ENCODE measurements at regions not wholly inside any gene's neighbourhood (a gene's known extent, or its start where the extent isn't known, plus 50 kb on each side); places are given as distances from the start of the nearest gene placed in this dataset.
A peak's percentile ranks its signal among the peaks of the same experiment; 100 is the strongest.

- no CpG with 5 or more reads among the region's 2 CpGs for WGBS (ENCODE audit: extremely low coverage, insufficient coverage, low lambda C conversion rate)
- no peaks in the 10 kb centered on the region for H3K4me1 ChIP-seq (ENCODE audit: control insufficient read depth, low read depth, low read length)
- no peak overlapping the region for H2BK5ac ChIP-seq (ENCODE audit: low read length)
- H3K4me3 ChIP-seq (ENCODE audit: low read length), result no peak overlapping the region
- H3K56ac ChIP-seq (ENCODE audit: low read length), result no peak overlapping the region
- no peak overlapping the region for H3K23ac ChIP-seq (ENCODE audit: low read length)
- DNase-seq, result no peak
- H4K8ac ChIP-seq (ENCODE audit: low read depth, low read length), result no peak overlapping the region
- no peak overlapping the region for H4K5ac ChIP-seq (ENCODE audit: low read length)
- no peak overlapping the region for H3K27ac ChIP-seq (ENCODE audit: low read depth, low read length)
- no peak overlapping the region for H2AK5ac ChIP-seq (ENCODE audit: low read length)
- no peaks in the 10 kb centered on the region for H3K79me1 ChIP-seq (ENCODE audit: low read length)
- no peak overlapping the region for H3K9ac ChIP-seq (ENCODE audit: low read length)
- H3K4ac ChIP-seq (ENCODE audit: low read depth, low read length), result no peak overlapping the region
- no peak overlapping the region for H2BK15ac ChIP-seq (replicated peaks; ENCODE audit: low read depth)
- no peaks in the 10 kb centered on the region for H3K27me3 ChIP-seq (ENCODE audit: insufficient read depth, low read length, poor library complexity)
- no peaks in the 10 kb centered on the region for H3K36me3 ChIP-seq (ENCODE audit: control insufficient read depth, insufficient read depth, low read length)
- H3K79me2 ChIP-seq (ENCODE audit: control insufficient read depth, insufficient read depth, low read length), result no peaks in the 10 kb centered on the region
- no peak overlapping the region for H2BK120ac ChIP-seq (ENCODE audit: low read depth, low read length)
- no peak overlapping the region for H3K4me2 ChIP-seq (ENCODE audit: low read length)
- no peak overlapping the region for H3K18ac ChIP-seq (ENCODE audit: low read length)
Observed at GRCh38 chr3:30273304-30274072, 332.9 kb upstream of the TGFBR2 start.

- no peaks in the 10 kb centered on the region for H3K36me3 ChIP-seq (ENCODE audit: control insufficient read depth, insufficient read depth, low read length)
- H3K4me1 ChIP-seq (ENCODE audit: control insufficient read depth, low read depth, low read length), result no peaks in the 10 kb centered on the region
- H4K8ac ChIP-seq (ENCODE audit: low read depth, low read length), result no peak overlapping the region
- H3K79me2 ChIP-seq (ENCODE audit: control insufficient read depth, insufficient read depth, low read length), result no peaks in the 10 kb centered on the region
- no peak overlapping the region for H3K9ac ChIP-seq (ENCODE audit: low read length)
- H3K4me2 ChIP-seq (ENCODE audit: low read length), result no peak overlapping the region
- H2AK5ac ChIP-seq (ENCODE audit: low read length), result no peak overlapping the region
- H3K4ac ChIP-seq (ENCODE audit: low read depth, low read length), result no peak overlapping the region
- no peaks in the 10 kb centered on the region for H3K27me3 ChIP-seq (ENCODE audit: insufficient read depth, low read length, poor library complexity)
- H4K5ac ChIP-seq (ENCODE audit: low read length), result no peak overlapping the region
- no peak overlapping the region for H3K56ac ChIP-seq (ENCODE audit: low read length)
- H3K4me3 ChIP-seq (ENCODE audit: low read length), result no peak overlapping the region
- H3K79me1 ChIP-seq (ENCODE audit: low read length), result no peaks in the 10 kb centered on the region
- no peak for DNase-seq
- no peak overlapping the region for H2BK15ac ChIP-seq (replicated peaks; ENCODE audit: low read depth)
- H2BK120ac ChIP-seq (ENCODE audit: low read depth, low read length), result no peak overlapping the region
- no peak overlapping the region for H3K23ac ChIP-seq (ENCODE audit: low read length)
- H2BK5ac ChIP-seq (ENCODE audit: low read length), result no peak overlapping the region
- no peak overlapping the region for H3K18ac ChIP-seq (ENCODE audit: low read length)
- no peak overlapping the region for H3K27ac ChIP-seq (ENCODE audit: low read depth, low read length)
Observed at GRCh38 chr3:30277494-30277893, 328.9 kb upstream of the TGFBR2 start.

- WGBS (ENCODE audit: extremely low coverage, insufficient coverage, low lambda C conversion rate), result no CpG with 5 or more reads among the region's 1 CpG
- H3K27ac ChIP-seq (ENCODE audit: low read depth, low read length), result no peak overlapping the region
Observed at GRCh38 chr3:30281526-30281925, 324.9 kb upstream of the TGFBR2 start.

GRCh38 chr3:30282154-30282696 is 324.2 kb upstream of the TGFBR2 start:
- no peaks in the 10 kb centered on the region for H3K27me3 ChIP-seq (ENCODE audit: insufficient read depth, low read length, poor library complexity)

More at GRCh38 chr3:30281526-30281925, 324.9 kb upstream of the TGFBR2 start:
- H2BK5ac ChIP-seq (ENCODE audit: low read length), result no peak overlapping the region
- no peak overlapping the region for H3K4me2 ChIP-seq (ENCODE audit: low read length)
- no peaks in the 10 kb centered on the region for H3K27me3 ChIP-seq (ENCODE audit: insufficient read depth, low read length, poor library complexity)
- peak overlapping the region; percentile 70 for H3K4ac ChIP-seq (ENCODE audit: low read depth, low read length)
- no peak for DNase-seq
- no peaks in the 10 kb centered on the region for H3K36me3 ChIP-seq (ENCODE audit: control insufficient read depth, insufficient read depth, low read length)
- no peaks in the 10 kb centered on the region for H3K4me1 ChIP-seq (ENCODE audit: control insufficient read depth, low read depth, low read length)
- H3K9ac ChIP-seq (ENCODE audit: low read length), result no peak overlapping the region
- no peaks in the 10 kb centered on the region for H3K79me1 ChIP-seq (ENCODE audit: low read length)
- no peak overlapping the region for H4K5ac ChIP-seq (ENCODE audit: low read length)
- no peak overlapping the region for H3K23ac ChIP-seq (ENCODE audit: low read length)
- H3K79me2 ChIP-seq (ENCODE audit: control insufficient read depth, insufficient read depth, low read length), result no peaks in the 10 kb centered on the region
- no peak overlapping the region for H2AK5ac ChIP-seq (ENCODE audit: low read length)
- no peak overlapping the region for H3K18ac ChIP-seq (ENCODE audit: low read length)
- H4K8ac ChIP-seq (ENCODE audit: low read depth, low read length), result no peak overlapping the region
- no peak overlapping the region for H2BK15ac ChIP-seq (replicated peaks; ENCODE audit: low read depth)
- H3K56ac ChIP-seq (ENCODE audit: low read length), result no peak overlapping the region
- H3K4me3 ChIP-seq (ENCODE audit: low read length), result no peak overlapping the region
- H2BK120ac ChIP-seq (ENCODE audit: low read depth, low read length), result no peak overlapping the region

GRCh38 chr3:30285188-30286006 is 321.0 kb upstream of the TGFBR2 start:
- H3K4me3 ChIP-seq (ENCODE audit: low read length), result no peak overlapping the region
- H3K56ac ChIP-seq (ENCODE audit: low read length), result no peak overlapping the region
- H3K23ac ChIP-seq (ENCODE audit: low read length), result no peak overlapping the region
- no peaks in the 10 kb centered on the region for H3K4me1 ChIP-seq (ENCODE audit: control insufficient read depth, low read depth, low read length)
- no CpG with 5 or more reads among the region's 5 CpGs for WGBS (ENCODE audit: extremely low coverage, insufficient coverage, low lambda C conversion rate)
- no peaks in the 10 kb centered on the region for H3K79me1 ChIP-seq (ENCODE audit: low read length)
- H3K27me3 ChIP-seq (ENCODE audit: insufficient read depth, low read length, poor library complexity), result no peaks in the 10 kb centered on the region
- no peak overlapping the region for H4K8ac ChIP-seq (ENCODE audit: low read depth, low read length)
- H3K79me2 ChIP-seq (ENCODE audit: control insufficient read depth, insufficient read depth, low read length), result no peaks in the 10 kb centered on the region
- H3K4me2 ChIP-seq (ENCODE audit: low read length), result no peak overlapping the region
- no peak overlapping the region for H3K4ac ChIP-seq (ENCODE audit: low read depth, low read length)
- no peaks in the 10 kb centered on the region for H3K36me3 ChIP-seq (ENCODE audit: control insufficient read depth, insufficient read depth, low read length)
- H3K9ac ChIP-seq (ENCODE audit: low read length), result no peak overlapping the region
- no peak for DNase-seq
- H2BK15ac ChIP-seq (replicated peaks; ENCODE audit: low read depth), result peak overlapping the region; percentile 19
- no peak overlapping the region for H2BK5ac ChIP-seq (ENCODE audit: low read length)
- no peak overlapping the region for H2AK5ac ChIP-seq (ENCODE audit: low read length)
- no peak overlapping the region for H3K18ac ChIP-seq (ENCODE audit: low read length)
- H3K27ac ChIP-seq (ENCODE audit: low read depth, low read length), result no peak overlapping the region
- no peak overlapping the region for H4K5ac ChIP-seq (ENCODE audit: low read length)
- H2BK120ac ChIP-seq (ENCODE audit: low read depth, low read length), result peak overlapping the region; percentile 45

More at GRCh38 chr3:30282154-30282696, 324.2 kb upstream of the TGFBR2 start:
- Histone ChIP-seq H3K27ac (ENCODE audit: low read depth, low read length) (no peak overlapping the region), H3K36me3 (ENCODE audit: control insufficient read depth, insufficient read depth, low read length) (no peaks in the 10 kb centered on the region), H3K18ac (ENCODE audit: low read length) (no peak overlapping the region), H3K23ac (ENCODE audit: low read length) (no peak overlapping the region), H3K79me2 (ENCODE audit: control insufficient read depth, insufficient read depth, low read length) (no peaks in the 10 kb centered on the region), H3K79me1 (ENCODE audit: low read length) (no peaks in the 10 kb centered on the region), H2BK120ac (ENCODE audit: low read depth, low read length) (no peak overlapping the region), H4K5ac (ENCODE audit: low read length) (no peak overlapping the region), H3K4ac (ENCODE audit: low read depth, low read length) (no peak overlapping the region), H3K4me2 (ENCODE audit: low read length) (no peak overlapping the region), H3K4me3 (ENCODE audit: low read length) (no peak overlapping the region), H2AK5ac (ENCODE audit: low read length) (no peak overlapping the region), H4K8ac (ENCODE audit: low read depth, low read length) (no peak overlapping the region), H2BK5ac (ENCODE audit: low read length) (peak overlapping the region; percentile 28), H3K4me1 (ENCODE audit: control insufficient read depth, low read depth, low read length) (no peaks in the 10 kb centered on the region), H2BK15ac (replicated peaks; ENCODE audit: low read depth) (no peak overlapping the region), H3K56ac (ENCODE audit: low read length) (no peak overlapping the region), H3K9ac (ENCODE audit: low read length) (no peak overlapping the region)
- peak; percentile 97 for DNase-seq
- WGBS (ENCODE audit: extremely low coverage, insufficient coverage, low lambda C conversion rate), result no CpG with 5 or more reads among the region's 3 CpGs

Measured in mesendoderm (in vitro differentiated cells).